ENCODE measurements at regions not wholly inside any gene's neighbourhood (a gene's known extent, or its start where the extent isn't known, plus 50 kb on each side); places are given as distances from the start of the nearest gene placed in this dataset.

DNA sequence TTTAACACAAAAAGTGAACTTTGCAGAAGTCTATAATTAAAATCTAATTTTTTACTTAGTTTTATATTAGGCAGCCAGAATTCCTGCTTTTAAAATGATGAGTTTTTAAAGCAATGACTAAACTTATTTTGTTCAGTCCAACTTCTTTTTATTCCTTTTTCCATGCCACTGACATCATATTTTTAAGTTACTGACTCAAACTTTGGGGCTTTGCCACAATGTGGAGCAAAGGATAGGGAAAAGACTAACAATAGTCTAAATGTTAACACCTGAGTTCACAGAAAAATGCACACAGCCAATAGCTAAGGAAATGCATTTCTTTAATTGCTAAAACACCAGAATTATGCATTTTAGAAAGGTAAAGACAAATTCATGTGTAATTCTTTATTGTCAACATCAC, 647.6 kb upstream of the DPPA4 start:
- Histone ChIP-seq H3K4me2 (ENCODE audit: insufficient read depth, low read length) (no peak overlapping the region), H4K20me1 (replicated peaks; ENCODE audit: control insufficient read depth, insufficient read depth, low read length) (no peaks in the 10 kb centered on the region), H3K9me3 (replicated peaks; ENCODE audit: control insufficient read depth, insufficient read depth, low read depth, low read length) (no peaks in the 10 kb centered on the region), H2AFZ (ENCODE audit: low read depth, low read length) (no peak overlapping the region), H3K79me2 (ENCODE audit: control insufficient read depth, insufficient read depth, low read length) (no peaks in the 10 kb centered on the region), H3K4me3 (no peak overlapping the region), H3K36me3 (ENCODE audit: control insufficient read depth, insufficient read depth, low read length) (no peaks in the 10 kb centered on the region), H3K9me1 (ENCODE audit: control insufficient read depth, insufficient read depth, low read length) (no peaks in the 10 kb centered on the region), H3K4me1 (replicated peaks in 1 of 2; ENCODE audit: control insufficient read depth in 2 of 2, insufficient read depth in 2 of 2, low read length in 2 of 2) (no peaks in the 10 kb centered on the region), H3K27ac (ENCODE audit: extremely low read depth, low read depth, low read length) (no peak overlapping the region), H3K9ac (ENCODE audit: insufficient read depth in 1 of 2, low read depth in 2 of 2, low read length in 2 of 2) (no peak overlapping the region), H3K27me3 (ENCODE audit: control insufficient read depth in 2 of 2, insufficient read depth in 2 of 2, low read length in 2 of 2) (no peaks in the 10 kb centered on the region)
- intact Hi-C loops (cut with micrococcal nuclease): no loop called here
- TF ChIP-seq, protein P1, sequence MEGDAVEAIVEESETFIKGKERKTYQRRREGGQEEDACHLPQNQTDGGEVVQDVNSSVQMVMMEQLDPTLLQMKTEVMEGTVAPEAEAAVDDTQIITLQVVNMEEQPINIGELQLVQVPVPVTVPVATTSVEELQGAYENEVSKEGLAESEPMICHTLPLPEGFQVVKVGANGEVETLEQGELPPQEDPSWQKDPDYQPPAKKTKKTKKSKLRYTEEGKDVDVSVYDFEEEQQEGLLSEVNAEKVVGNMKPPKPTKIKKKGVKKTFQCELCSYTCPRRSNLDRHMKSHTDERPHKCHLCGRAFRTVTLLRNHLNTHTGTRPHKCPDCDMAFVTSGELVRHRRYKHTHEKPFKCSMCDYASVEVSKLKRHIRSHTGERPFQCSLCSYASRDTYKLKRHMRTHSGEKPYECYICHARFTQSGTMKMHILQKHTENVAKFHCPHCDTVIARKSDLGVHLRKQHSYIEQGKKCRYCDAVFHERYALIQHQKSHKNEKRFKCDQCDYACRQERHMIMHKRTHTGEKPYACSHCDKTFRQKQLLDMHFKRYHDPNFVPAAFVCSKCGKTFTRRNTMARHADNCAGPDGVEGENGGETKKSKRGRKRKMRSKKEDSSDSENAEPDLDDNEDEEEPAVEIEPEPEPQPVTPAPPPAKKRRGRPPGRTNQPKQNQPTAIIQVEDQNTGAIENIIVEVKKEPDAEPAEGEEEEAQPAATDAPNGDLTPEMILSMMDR (IDR thresholded peaks at IDR 0.05 in 2 of 3, conservative IDR thresholded peaks at IDR 0.05 in 1 of 3; ENCODE audit: insufficient read depth in 2 of 3, low read depth in 1 of 3, low read length in 3 of 3): no peak
- TF ChIP-seq MIER1 (IDR thresholded peaks at IDR 0.05; ENCODE audit: low read depth) (no peak), ILF3 (IDR thresholded peaks at IDR 0.05; ENCODE audit: borderline replicate concordance) (no peak), NFIX (CRISPR knock-in tag; IDR thresholded peaks at IDR 0.05; ENCODE audit: low read depth) (no peak), BHLHE40 (IDR thresholded peaks at IDR 0.05; ENCODE audit: low read length) (no peak), POLR3A (IDR thresholded peaks at IDR 0.05; ENCODE audit: borderline replicate concordance, extremely low read depth, insufficient read depth, insufficient read length) (no peak), HOXB6 (CRISPR knock-in tag; IDR thresholded peaks at IDR 0.05; ENCODE audit: borderline replicate concordance) (no peak), KDM4B (IDR thresholded peaks at IDR 0.05; ENCODE audit: borderline replicate concordance in 2 of 2, low read depth in 1 of 2) (no peak), GATAD2A (IDR thresholded peaks at IDR 0.05) (no peak), TARDBP (IDR thresholded peaks at IDR 0.05) (no peak), SMARCA4 (IDR thresholded peaks at IDR 0.05) (no peak), RFX7 (CRISPR knock-in tag; IDR thresholded peaks at IDR 0.05) (no peak), NFYB (IDR thresholded peaks at IDR 0.05; ENCODE audit: extremely low read depth, insufficient read length) (no peak), ZNF143 (CRISPR knock-in tag; IDR thresholded peaks at IDR 0.05) (no peak), SRSF7 (optimal IDR thresholded peaks at IDR 0.05; ENCODE audit: low read depth, low read length) (no peak), DPF2 (IDR thresholded peaks at IDR 0.05) (no peak)
- TF ChIP-seq, protein P2, sequence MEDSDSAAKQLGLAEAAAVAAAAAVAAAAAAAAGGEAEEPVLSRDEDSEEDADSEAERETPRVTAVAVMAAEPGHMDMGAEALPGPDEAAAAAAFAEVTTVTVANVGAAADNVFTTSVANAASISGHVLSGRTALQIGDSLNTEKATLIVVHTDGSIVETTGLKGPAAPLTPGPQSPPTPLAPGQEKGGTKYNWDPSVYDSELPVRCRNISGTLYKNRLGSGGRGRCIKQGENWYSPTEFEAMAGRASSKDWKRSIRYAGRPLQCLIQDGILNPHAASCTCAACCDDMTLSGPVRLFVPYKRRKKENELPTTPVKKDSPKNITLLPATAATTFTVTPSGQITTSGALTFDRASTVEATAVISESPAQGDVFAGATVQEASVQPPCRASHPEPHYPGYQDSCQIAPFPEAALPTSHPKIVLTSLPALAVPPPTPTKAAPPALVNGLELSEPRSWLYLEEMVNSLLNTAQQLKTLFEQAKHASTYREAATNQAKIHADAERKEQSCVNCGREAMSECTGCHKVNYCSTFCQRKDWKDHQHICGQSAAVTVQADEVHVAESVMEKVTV (CRISPR knock-in tag; IDR thresholded peaks at IDR 0.05): no peak
- TF ChIP-seq, protein P3, sequence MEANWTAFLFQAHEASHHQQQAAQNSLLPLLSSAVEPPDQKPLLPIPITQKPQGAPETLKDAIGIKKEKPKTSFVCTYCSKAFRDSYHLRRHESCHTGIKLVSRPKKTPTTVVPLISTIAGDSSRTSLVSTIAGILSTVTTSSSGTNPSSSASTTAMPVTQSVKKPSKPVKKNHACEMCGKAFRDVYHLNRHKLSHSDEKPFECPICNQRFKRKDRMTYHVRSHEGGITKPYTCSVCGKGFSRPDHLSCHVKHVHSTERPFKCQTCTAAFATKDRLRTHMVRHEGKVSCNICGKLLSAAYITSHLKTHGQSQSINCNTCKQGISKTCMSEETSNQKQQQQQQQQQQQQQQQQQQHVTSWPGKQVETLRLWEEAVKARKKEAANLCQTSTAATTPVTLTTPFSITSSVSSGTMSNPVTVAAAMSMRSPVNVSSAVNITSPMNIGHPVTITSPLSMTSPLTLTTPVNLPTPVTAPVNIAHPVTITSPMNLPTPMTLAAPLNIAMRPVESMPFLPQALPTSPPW (CRISPR knock-in tag; IDR thresholded peaks at IDR 0.05): no peak
- ChIA-PET POLR2A (no interaction called here), CTCF (ENCODE audit: low intra/inter-chr PET ratio) (no interaction called here)
- FAIRE-seq: no peak
- DNase-seq (ENCODE audit: extremely low read depth in 1 of 4, low spot score in 3 of 4): no peak
- no TSS peak for BruUV-seq (replicated peaks)
- in situ Hi-C loops (cut with MboI): no loop called here
- ATAC-seq: no peak

Measured in K562 (cell line).